ENCODE measurements at regions not wholly inside any gene's neighbourhood (a gene's known extent, or its start where the extent isn't known, plus 50 kb on each side); places are given as distances from the start of the nearest gene placed in this dataset.

GRCh38 chr15:88382482-88382983, 84.7 kb downstream of the MRPL46 start:
- no peak overlapping the region for H3K4me3 ChIP-seq (ENCODE audit: low read depth, low read length)

DNA sequence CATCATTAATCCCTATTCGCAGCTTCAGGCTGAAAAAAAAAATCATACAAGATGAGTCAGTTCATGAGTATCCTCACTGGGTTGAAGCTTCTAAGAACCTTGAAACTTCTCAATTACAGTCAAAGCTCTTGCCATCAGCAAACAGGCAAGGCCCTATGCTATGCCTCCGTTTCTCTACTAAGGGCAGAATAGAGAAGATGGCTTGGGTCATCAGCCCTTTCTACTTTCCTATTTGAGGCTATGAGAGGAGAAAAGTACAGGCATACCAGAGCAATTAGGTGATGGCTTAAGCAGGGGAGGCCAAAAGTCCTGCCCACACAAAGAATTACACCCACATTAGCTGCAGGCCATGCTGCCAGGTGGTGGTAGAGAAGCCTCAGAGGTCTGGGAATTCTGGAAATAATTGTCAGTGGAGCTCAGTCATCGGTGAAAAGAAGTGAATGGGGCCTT, 89.0 kb downstream of the MRPL46 start:
- TF ChIP-seq, protein P1, sequence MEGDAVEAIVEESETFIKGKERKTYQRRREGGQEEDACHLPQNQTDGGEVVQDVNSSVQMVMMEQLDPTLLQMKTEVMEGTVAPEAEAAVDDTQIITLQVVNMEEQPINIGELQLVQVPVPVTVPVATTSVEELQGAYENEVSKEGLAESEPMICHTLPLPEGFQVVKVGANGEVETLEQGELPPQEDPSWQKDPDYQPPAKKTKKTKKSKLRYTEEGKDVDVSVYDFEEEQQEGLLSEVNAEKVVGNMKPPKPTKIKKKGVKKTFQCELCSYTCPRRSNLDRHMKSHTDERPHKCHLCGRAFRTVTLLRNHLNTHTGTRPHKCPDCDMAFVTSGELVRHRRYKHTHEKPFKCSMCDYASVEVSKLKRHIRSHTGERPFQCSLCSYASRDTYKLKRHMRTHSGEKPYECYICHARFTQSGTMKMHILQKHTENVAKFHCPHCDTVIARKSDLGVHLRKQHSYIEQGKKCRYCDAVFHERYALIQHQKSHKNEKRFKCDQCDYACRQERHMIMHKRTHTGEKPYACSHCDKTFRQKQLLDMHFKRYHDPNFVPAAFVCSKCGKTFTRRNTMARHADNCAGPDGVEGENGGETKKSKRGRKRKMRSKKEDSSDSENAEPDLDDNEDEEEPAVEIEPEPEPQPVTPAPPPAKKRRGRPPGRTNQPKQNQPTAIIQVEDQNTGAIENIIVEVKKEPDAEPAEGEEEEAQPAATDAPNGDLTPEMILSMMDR (IDR thresholded peaks at IDR 0.05; ENCODE audit: borderline replicate concordance, insufficient read depth, low read depth, low read length): no peak
- H3K4me3 ChIP-seq (ENCODE audit: low read depth, low read length): no peak overlapping the region

More at GRCh38 chr15:88382482-88382983, 84.7 kb downstream of the MRPL46 start:
- TF ChIP-seq, protein P1 (IDR thresholded peaks at IDR 0.05; ENCODE audit: borderline replicate concordance, insufficient read depth, low read depth, low read length): no peak

DNA sequence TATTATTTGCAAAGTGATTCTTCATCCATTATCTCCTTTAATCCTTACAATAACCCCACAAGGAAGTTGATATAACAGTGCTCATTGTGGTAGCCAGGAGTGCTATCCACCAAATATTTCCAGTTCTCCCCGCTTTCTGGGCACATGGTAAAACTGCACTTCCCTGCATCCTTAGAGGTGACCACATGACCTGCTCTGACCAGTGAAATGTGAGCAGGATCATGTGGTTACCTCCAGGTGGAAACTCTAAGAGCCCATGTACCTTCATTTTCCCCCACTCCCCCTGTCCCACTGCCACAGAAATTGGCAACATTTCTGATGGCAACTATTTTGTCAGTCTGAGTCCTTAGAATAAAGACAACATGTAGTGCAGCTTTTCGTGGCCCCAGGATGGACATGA, 89.7 kb downstream of the MRPL46 start:
- no peak overlapping the region for H3K4me3 ChIP-seq (ENCODE audit: low read depth, low read length)
- TF ChIP-seq, protein P1 (IDR thresholded peaks at IDR 0.05; ENCODE audit: borderline replicate concordance, insufficient read depth, low read depth, low read length): no peak

GRCh38 chr15:88376574-88377174, 90.5 kb downstream of the MRPL46 start:
- no peak overlapping the region for H3K4me3 ChIP-seq (ENCODE audit: low read depth, low read length)
- TF ChIP-seq, protein P1 (IDR thresholded peaks at IDR 0.05; ENCODE audit: borderline replicate concordance, insufficient read depth, low read depth, low read length): no peak

DNA sequence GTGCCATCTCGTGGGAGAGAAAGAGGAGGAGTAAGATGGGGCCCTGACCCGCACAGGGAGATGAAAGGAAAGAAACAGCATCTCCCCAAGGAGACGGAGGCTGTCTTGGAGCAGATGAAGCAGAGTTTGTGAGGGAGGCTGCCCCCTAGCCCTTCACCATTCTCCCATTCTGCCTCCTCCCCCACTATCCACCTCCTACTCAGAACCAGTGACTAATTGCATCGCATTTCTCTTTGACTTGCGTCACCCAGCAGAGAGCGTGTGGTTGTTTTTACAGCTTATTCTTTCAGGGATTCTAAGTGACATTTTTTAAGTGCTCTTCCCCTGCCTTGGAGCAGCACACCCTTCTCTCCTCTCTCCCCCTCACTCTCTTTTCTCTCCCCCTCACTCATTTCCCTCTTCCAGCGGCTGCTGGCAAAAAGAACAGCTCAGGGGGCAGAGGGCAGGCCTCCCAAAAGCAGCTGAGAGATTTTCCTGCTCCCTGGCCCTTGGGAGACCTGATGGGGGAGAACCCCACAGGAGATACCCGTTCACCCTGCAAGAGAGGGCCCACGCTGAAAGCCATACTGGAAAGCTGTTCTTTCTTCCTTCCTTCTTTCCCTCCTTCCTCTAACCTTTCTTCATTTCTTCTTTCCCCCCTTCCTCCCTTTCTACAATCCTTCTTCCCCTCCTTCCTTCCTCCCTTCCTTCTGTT, 91.8 kb downstream of the MRPL46 start:
- no peak overlapping the region for H3K4me3 ChIP-seq (ENCODE audit: low read depth, low read length)
- TF ChIP-seq, protein P1 (IDR thresholded peaks at IDR 0.05; ENCODE audit: borderline replicate concordance, insufficient read depth, low read depth, low read length): no peak

GRCh38 chr15:88365124-88365523, 102.1 kb downstream of the MRPL46 start:
- TF ChIP-seq, protein P1 (IDR thresholded peaks at IDR 0.05; ENCODE audit: borderline replicate concordance, insufficient read depth, low read depth, low read length): no peak
- H3K4me3 ChIP-seq (ENCODE audit: low read depth, low read length): no peak overlapping the region
